DND-41 (cell line): ENCODE measurements at regions not wholly inside any gene's neighbourhood (a gene's known extent, or its start where the extent isn't known, plus 50 kb on each side); places are given as distances from the start of the nearest gene placed in this dataset.

Experiments
- ATAC-seq: fragments of 200-7000 bp; cut with Tn5 transposase; 3 replicates; pipeline ENCODE4 v1.9.1; 2021; ENCODE audit warnings: low read depth; ENCODE audit not compliant: insufficient read depth
- DNase-seq: peaks from one replicate; pipeline ENCODE4 v3.0.0-alpha.2; 2020
- H2AFZ ChIP-seq: 2 replicates; pipeline ENCODE4 v1.6.0; 2012; ENCODE audit warnings: low read depth, low read length
- H3K27ac ChIP-seq: 2 replicates; pipeline ENCODE4 v1.5.1; 2012; ENCODE audit warnings: low read length, inconsistent platforms
- H3K27me3 ChIP-seq: fragments of 200-600 bp; sonication (generic); 2 replicates; pipeline ENCODE4 v1.6.0; 2012; ENCODE audit warnings: low read length, mild to moderate bottlenecking, inconsistent platforms; ENCODE audit not compliant: insufficient read depth, poor library complexity
- H3K36me3 ChIP-seq: 2 replicates; pipeline ENCODE4 v1.5.1; 2012; ENCODE audit warnings: low read length, inconsistent platforms; ENCODE audit not compliant: insufficient read depth
- H3K4me1 ChIP-seq: 2 replicates; pipeline ENCODE4 v1.5.1; 2012; ENCODE audit warnings: mild to moderate bottlenecking, low read length; ENCODE audit not compliant: insufficient read depth
- H3K4me2 ChIP-seq: 2 replicates; pipeline ENCODE4 v1.6.0; 2012; ENCODE audit warnings: mild to moderate bottlenecking, moderate library complexity, low read length, inconsistent platforms; ENCODE audit not compliant: insufficient read depth
- H3K4me3 ChIP-seq, 2 experiments: fragments of 200-600 bp in 1 of 2; shearing (Covaris generic) in 1 of 2; 2 replicates each; pipeline ENCODE4 v1.5.1; 2012 to 2016; ENCODE audit warnings: inconsistent platforms in 2 of 2, low read length in 2 of 2, mild to moderate bottlenecking in 2 of 2, low read depth in 1 of 2, moderate library complexity in 1 of 2
- H3K79me2 ChIP-seq: 2 replicates; pipeline ENCODE4 v1.6.0; 2012; ENCODE audit warnings: low read length, inconsistent platforms; ENCODE audit not compliant: insufficient read depth
- H3K9ac ChIP-seq: 2 replicates; pipeline ENCODE4 v1.6.0; 2012; ENCODE audit warnings: low read depth, mild to moderate bottlenecking, inconsistent platforms, low read length, moderate library complexity
- H3K9me3 ChIP-seq: 2 replicates; pipeline ENCODE4 v1.5.1; 2012; ENCODE audit warnings: low read length, moderate library complexity, mild to moderate bottlenecking, inconsistent platforms; ENCODE audit not compliant: insufficient read depth, severe bottlenecking
- H4K20me1 ChIP-seq: 2 replicates; pipeline ENCODE4 v1.6.0; 2012; ENCODE audit warnings: low read length; ENCODE audit not compliant: insufficient read depth
- CTCF ChIP-seq: IDR thresholded peaks from 2 replicates; pipeline ENCODE4 v1.5.1; 2012; ENCODE audit warnings: borderline replicate concordance, low read length, moderate library complexity, mild to moderate bottlenecking; ENCODE audit not compliant: poor library complexity, severe bottlenecking; ENCODE audit errors: extremely low read depth
- EZH2 ChIP-seq: IDR thresholded peaks from 3 replicates; pipeline ENCODE4 v1.6.1; 2012; ENCODE audit warnings: borderline replicate concordance, low read depth, mild to moderate bottlenecking, moderate library complexity, low read length, inconsistent platforms; ENCODE audit not compliant: severe bottlenecking

GRCh38 chr14:54046250-54046649 lies 89.6 kb upstream of the BMP4 start:
- no peak for ATAC-seq
- TF ChIP-seq EZH2 (no peak), CTCF (no peak)

GRCh38 chr14:54047645-54048308 lies 91.2 kb upstream of the BMP4 start:
- no peak for ATAC-seq
- Histone ChIP-seq H3K4me3 (no peak overlapping the region), H3K4me2 (no peak overlapping the region), H3K36me3 (no peaks in the 10 kb centered on the region), H3K27ac (no peak overlapping the region), H4K20me1 (no peaks in the 10 kb centered on the region), H2AFZ (no peak overlapping the region), H3K79me2 (no peaks in the 10 kb centered on the region), H3K27me3 (no peaks in the 10 kb centered on the region), H3K9me3 (no peaks in the 10 kb centered on the region), H3K9ac (no peak overlapping the region), H3K4me1 (no peaks in the 10 kb centered on the region)
- TF ChIP-seq CTCF (no peak), EZH2 (no peak)
- DNase-seq: no peak

More at GRCh38 chr14:54046250-54046649, 89.6 kb upstream of the BMP4 start:
- Histone ChIP-seq H3K27ac (no peak overlapping the region), H3K4me2 (no peak overlapping the region), H2AFZ (no peak overlapping the region), H3K4me1 (no peaks in the 10 kb centered on the region), H3K9ac (no peak overlapping the region), H4K20me1 (no peaks in the 10 kb centered on the region), H3K27me3 (no peaks in the 10 kb centered on the region), H3K9me3 (no peaks in the 10 kb centered on the region), H3K79me2 (no peaks in the 10 kb centered on the region), H3K36me3 (no peaks in the 10 kb centered on the region), H3K4me3 (no peak overlapping the region)
- DNase-seq: no peak

GRCh38 chr14:54048311-54048710 lies 91.7 kb upstream of the BMP4 start:
- Histone ChIP-seq H2AFZ (no peak overlapping the region), H3K4me1 (no peaks in the 10 kb centered on the region), H3K4me2 (no peak overlapping the region), H3K9ac (no peak overlapping the region), H3K9me3 (no peaks in the 10 kb centered on the region), H3K36me3 (no peaks in the 10 kb centered on the region), H3K79me2 (no peaks in the 10 kb centered on the region), H3K27me3 (no peaks in the 10 kb centered on the region), H4K20me1 (no peaks in the 10 kb centered on the region), H3K4me3 (no peak overlapping the region), H3K27ac (no peak overlapping the region)
- no peak for TF ChIP-seq CTCF
- no peak for TF ChIP-seq EZH2
- DNase-seq (no peak), ATAC-seq (no peak)
